NB4 (cell line): ENCODE measurements at regions not wholly inside any gene's neighbourhood (a gene's known extent, or its start where the extent isn't known, plus 50 kb on each side); places are given as distances from the start of the nearest gene placed in this dataset.

Experiments
- DNase-seq: peaks from one replicate; pipeline ENCODE4 v3.0.0; 2010; ENCODE audit warnings: low read depth
- H3K4me3 ChIP-seq: one replicate; pipeline ENCODE4 v1.5.1; 2011; ENCODE audit warnings: mild to moderate bottlenecking, low read depth, low read length, moderate library complexity
- CTCF ChIP-seq: IDR thresholded peaks from one replicate; pipeline ENCODE4 v1.5.1; 2012; ENCODE audit warnings: low read depth, low read length
- MYC ChIP-seq: IDR thresholded peaks from 2 replicates; pipeline ENCODE4 v1.6.1; 2011; ENCODE audit warnings: low read depth, low read length
- POLR2A ChIP-seq: IDR thresholded peaks from 2 replicates; pipeline ENCODE4 v1.6.1; 2011; ENCODE audit warnings: mild to moderate bottlenecking; ENCODE audit not compliant: insufficient read length; ENCODE audit errors: extremely low read depth
- TF ChIP-seq, protein P1 (sequence below): IDR thresholded peaks from 2 replicates; pipeline ENCODE4 v1.6.1; 2011; ENCODE audit warnings: low read depth, low read length

DNA sequence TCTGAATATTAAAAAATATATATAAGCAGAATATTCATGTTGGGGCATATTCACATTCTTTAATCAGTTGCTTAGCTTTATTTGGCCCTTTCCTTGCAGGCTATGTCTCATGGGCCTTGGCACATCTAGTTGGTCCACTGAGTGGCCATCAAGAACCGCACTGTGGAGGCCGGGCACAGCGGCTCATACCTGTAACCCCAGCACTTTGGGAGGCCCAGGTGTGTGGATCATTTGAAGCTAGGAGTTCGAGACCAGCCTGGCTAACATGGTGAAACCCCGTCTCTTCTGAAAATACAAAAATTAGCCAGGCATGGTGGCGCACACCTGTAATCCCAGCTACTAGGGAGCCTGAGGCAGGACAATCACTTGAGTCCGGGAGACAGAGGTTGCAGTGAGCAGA, 127.6 kb upstream of the TANK start:
- TF ChIP-seq CTCF, result no peak
- no peak for TF ChIP-seq MYC
- TF ChIP-seq, protein P1, sequence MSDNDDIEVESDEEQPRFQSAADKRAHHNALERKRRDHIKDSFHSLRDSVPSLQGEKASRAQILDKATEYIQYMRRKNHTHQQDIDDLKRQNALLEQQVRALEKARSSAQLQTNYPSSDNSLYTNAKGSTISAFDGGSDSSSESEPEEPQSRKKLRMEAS, result no peak
- TF ChIP-seq POLR2A, result no peak
- no peak for DNase-seq
- H3K4me3 ChIP-seq, result no peak overlapping the region

- TF ChIP-seq POLR2A (no peak), MYC (no peak), CTCF (no peak)
- TF ChIP-seq, protein P1, result no peak
- no peak for DNase-seq
- no peak overlapping the region for H3K4me3 ChIP-seq
Observed at GRCh38 chr2:161033059-161033660, 127.1 kb upstream of the TANK start.

- no peak for DNase-seq
- TF ChIP-seq, protein P1, result no peak
- TF ChIP-seq POLR2A (no peak), MYC (no peak), CTCF (no peak)
Observed at GRCh38 chr2:161036926-161037325, 123.3 kb upstream of the TANK start.

GRCh38 chr2:161039071-161039470, 121.2 kb upstream of the TANK start:
- DNase-seq, result no peak
- H3K4me3 ChIP-seq, result no peak overlapping the region
- TF ChIP-seq, protein P1, result no peak
- TF ChIP-seq POLR2A (no peak), CTCF (no peak), MYC (no peak)

More at GRCh38 chr2:161036926-161037325, 123.3 kb upstream of the TANK start:
- H3K4me3 ChIP-seq, result no peak overlapping the region

GRCh38 chr2:161041356-161041755, 118.9 kb upstream of the TANK start:
- TF ChIP-seq POLR2A (no peak), CTCF (no peak)
- TF ChIP-seq, protein P1, result no peak
- H3K4me3 ChIP-seq, result no peak overlapping the region
- no peak for DNase-seq
